GM12878 (cell line): ENCODE measurements at regions not wholly inside any gene's neighbourhood (a gene's known extent, or its start where the extent isn't known, plus 50 kb on each side); places are given as distances from the start of the nearest gene placed in this dataset.

Experiments
- BMI1 ChIP-seq: fragments of 450-650 bp; IDR thresholded peaks from 2 replicates; pipeline ENCODE4 v1.6.1; 2016; ENCODE audit warnings: mild to moderate bottlenecking, moderate library complexity, borderline replicate concordance
- CUX1 ChIP-seq: IDR thresholded peaks from 2 replicates; pipeline ENCODE4 v1.6.1; 2012; ENCODE audit warnings: improper control_type of control experiment, low read depth, low read length; ENCODE audit not compliant: insufficient replicate concordance
- EP300 ChIP-seq, 2 experiments: fragments of 150-350 bp in 1 of 2; IDR thresholded peaks; 2 replicates each; pipeline ENCODE4 v1.6.1; 2011 to 2012; ENCODE audit warnings: low read depth in 2 of 2, low read length in 2 of 2, borderline replicate concordance in 1 of 2, improper control_type of control experiment in 1 of 2, inconsistent platforms in 1 of 2; ENCODE audit not compliant: control insufficient read depth in 1 of 2
- NRF1 ChIP-seq: conservative IDR thresholded peaks from 2 replicates; pipeline ENCODE4 v1.6.1; 2011; ENCODE audit warnings: mild to moderate bottlenecking, low read depth, low read length, improper control_type of control experiment
- PRDM15 ChIP-seq: fragments of 450-650 bp; formaldehyde crosslinking; IDR thresholded peaks from 2 replicates; pipeline ENCODE4 v1.4.0; 2020; ENCODE audit warnings: mild to moderate bottlenecking, moderate library complexity
- RAD51 ChIP-seq: fragments of 450-650 bp; IDR thresholded peaks from 2 replicates; pipeline ENCODE4 v1.6.1; 2016; ENCODE audit warnings: moderate library complexity, mild to moderate bottlenecking, inconsistent platforms
- RCOR1 ChIP-seq: conservative IDR thresholded peaks from 2 replicates; pipeline ENCODE4 v1.6.1; 2012; ENCODE audit warnings: low read depth, low read length, improper control_type of control experiment
- TCF3 ChIP-seq: IDR thresholded peaks from 2 replicates; pipeline ENCODE4 v1.6.1; 2012; ENCODE audit warnings: low read depth, mild to moderate bottlenecking, low read length, borderline replicate concordance; ENCODE audit not compliant: insufficient read depth
- ZBED1 ChIP-seq: IDR thresholded peaks from 2 replicates; pipeline ENCODE4 v1.6.1; 2016; ENCODE audit warnings: borderline replicate concordance
- ZBTB40 ChIP-seq: fragments of 450-650 bp; IDR thresholded peaks from 2 replicates; pipeline ENCODE4 v1.6.1; 2016; ENCODE audit warnings: mild to moderate bottlenecking, moderate library complexity, borderline replicate concordance
- TF ChIP-seq, protein P1 (sequence below): fragments of 450-650 bp; IDR thresholded peaks from 2 replicates; pipeline ENCODE4 v1.6.1; 2017; ENCODE audit warnings: mild to moderate bottlenecking

DNA sequence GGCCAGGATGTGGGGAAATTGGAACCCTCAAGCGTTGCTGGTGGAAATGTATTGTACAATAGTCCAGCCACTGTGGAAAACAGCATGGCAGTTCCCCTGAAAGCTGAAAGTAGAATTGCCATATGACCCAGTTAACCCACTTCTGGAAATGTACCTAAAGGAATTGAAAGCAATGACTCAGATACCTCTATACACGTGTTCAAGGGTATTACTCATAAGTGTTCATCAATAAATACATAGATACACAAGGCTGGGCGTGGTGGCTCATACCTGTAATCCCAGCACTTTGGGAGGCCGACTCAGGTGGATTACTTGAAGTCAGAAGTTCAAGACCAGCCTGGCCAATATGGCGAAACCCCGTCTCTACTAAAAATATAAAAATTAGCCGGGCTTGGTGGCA is 71.9 kb upstream of the IRS2 start (continued):
- TF ChIP-seq CUX1: no peak
- TF ChIP-seq ZBED1: no peak
- TF ChIP-seq RCOR1: no peak
- no peak for TF ChIP-seq BMI1
- no peak for TF ChIP-seq NRF1
- no peak for TF ChIP-seq ZBTB40
- no peak for TF ChIP-seq RAD51
- no peak for TF ChIP-seq EP300 (IDR thresholded peaks at IDR 0.05; ENCODE audit: borderline replicate concordance in 1 of 2, control insufficient read depth in 1 of 2, low read depth in 2 of 2, low read length in 2 of 2)
- TF ChIP-seq TCF3: no peak
- TF ChIP-seq PRDM15: no peak
- TF ChIP-seq, protein P1, sequence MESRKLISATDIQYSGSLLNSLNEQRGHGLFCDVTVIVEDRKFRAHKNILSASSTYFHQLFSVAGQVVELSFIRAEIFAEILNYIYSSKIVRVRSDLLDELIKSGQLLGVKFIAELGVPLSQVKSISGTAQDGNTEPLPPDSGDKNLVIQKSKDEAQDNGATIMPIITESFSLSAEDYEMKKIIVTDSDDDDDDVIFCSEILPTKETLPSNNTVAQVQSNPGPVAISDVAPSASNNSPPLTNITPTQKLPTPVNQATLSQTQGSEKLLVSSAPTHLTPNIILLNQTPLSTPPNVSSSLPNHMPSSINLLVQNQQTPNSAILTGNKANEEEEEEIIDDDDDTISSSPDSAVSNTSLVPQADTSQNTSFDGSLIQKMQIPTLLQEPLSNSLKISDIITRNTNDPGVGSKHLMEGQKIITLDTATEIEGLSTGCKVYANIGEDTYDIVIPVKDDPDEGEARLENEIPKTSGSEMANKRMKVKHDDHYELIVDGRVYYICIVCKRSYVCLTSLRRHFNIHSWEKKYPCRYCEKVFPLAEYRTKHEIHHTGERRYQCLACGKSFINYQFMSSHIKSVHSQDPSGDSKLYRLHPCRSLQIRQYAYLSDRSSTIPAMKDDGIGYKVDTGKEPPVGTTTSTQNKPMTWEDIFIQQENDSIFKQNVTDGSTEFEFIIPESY: no peak
